GM12865 (cell line): ENCODE measurements at regions not wholly inside any gene's neighbourhood (a gene's known extent, or its start where the extent isn't known, plus 50 kb on each side); places are given as distances from the start of the nearest gene placed in this dataset.

ENCODE experiments used
- DNase-seq: peaks from one replicate; pipeline ENCODE4 v3.0.0; 2010; ENCODE audit warnings: low read depth
- H3K4me3 ChIP-seq: 2 replicates; pipeline ENCODE4 v1.5.1; 2011; ENCODE audit warnings: mild to moderate bottlenecking, low read depth, low read length, control low read depth
- CTCF ChIP-seq: IDR thresholded peaks from 2 replicates; pipeline ENCODE4 v1.5.1; 2011; ENCODE audit warnings: low read length, control low read depth, low read depth, inconsistent platforms; ENCODE audit not compliant: insufficient read depth; ENCODE audit errors: missing control alignments

- no peak for DNase-seq
Measured at GRCh38 chr20:8073024-8073832, 53.7 kb upstream of the TMX4 start.

GRCh38 chr20:8074931-8075330, 55.4 kb upstream of the TMX4 start:
- H3K4me3 ChIP-seq: no peak overlapping the region
- TF ChIP-seq CTCF: no peak
- no peak for DNase-seq

More at GRCh38 chr20:8073024-8073832, 53.7 kb upstream of the TMX4 start:
- no peak overlapping the region for H3K4me3 ChIP-seq
- TF ChIP-seq CTCF: no peak

GRCh38 chr20:8076306-8077136, 55.5 kb upstream of the PLCB1 start:
- no peak for TF ChIP-seq CTCF
- no peak for DNase-seq
- no peak overlapping the region for H3K4me3 ChIP-seq

- no peak for DNase-seq
- H3K4me3 ChIP-seq: no peak overlapping the region
- no peak for TF ChIP-seq CTCF
Measured at GRCh38 chr20:8077137-8077466, 55.0 kb upstream of the PLCB1 start.

- H3K4me3 ChIP-seq: no peak overlapping the region
- no peak for TF ChIP-seq CTCF
- no peak for DNase-seq
Measured at GRCh38 chr20:8078528-8078914, 53.5 kb upstream of the PLCB1 start.

- TF ChIP-seq CTCF: no peak
- no peak for DNase-seq
- no peak overlapping the region for H3K4me3 ChIP-seq
Measured at GRCh38 chr20:8079976-8080375, 52.1 kb upstream of the PLCB1 start.

- no peak for DNase-seq
- no peak overlapping the region for H3K4me3 ChIP-seq
- peak; percentile 21 for TF ChIP-seq CTCF
Measured at GRCh38 chr20:8082025-8082424, 50.0 kb upstream of the PLCB1 start.
